Stimulated activated CD8-positive, alpha-beta memory T cell treated with anti-CD3 and anti-CD28 coated beads, Interleukin-15, amount 100 ng/mL, for 48 hours (primary cell): ENCODE measurements at regions not wholly inside any gene's neighbourhood (a gene's known extent, or its start where the extent isn't known, plus 50 kb on each side); places are given as distances from the start of the nearest gene placed in this dataset.
A peak's percentile ranks its signal among the peaks of the same experiment; 100 is the strongest.
"Not testable (repeated sequence)": the region's sequence is repeated elsewhere in the genome, so short reads cannot be mapped to it uniquely, and the experiment has no call there.

Source experiments
- DNase-seq, 2 donors: peaks; one replicate each; pipeline ENCODE4 v3.0.0-alpha.2; 2020; ENCODE audit warnings: low read depth in 2 of 2

- not testable (repeated sequence) for DNase-seq
Observed at GRCh38 chr7:66456431-66456830, 172.2 kb upstream of the KCTD7 start.

GRCh38 chr7:66458991-66459390 lies 169.7 kb upstream of the KCTD7 start:
- not testable (repeated sequence) for DNase-seq

- not testable (repeated sequence) for DNase-seq
Observed at GRCh38 chr7:66459783-66460413, 168.8 kb upstream of the KCTD7 start.

- DNase-seq: no peak
Observed at GRCh38 chr7:66460921-66461361, 167.7 kb upstream of the KCTD7 start.

GRCh38 chr7:66461397-66461796 lies 167.3 kb upstream of the KCTD7 start:
- not testable (repeated sequence) for DNase-seq

GRCh38 chr7:66462831-66463230 lies 165.8 kb upstream of the KCTD7 start:
- not testable (repeated sequence) for DNase-seq

- DNase-seq: no peak
Observed at GRCh38 chr7:66464059-66464458, 164.6 kb upstream of the KCTD7 start.

- DNase-seq: no peak
Observed at GRCh38 chr7:66466081-66466600, 162.5 kb upstream of the KCTD7 start.

GRCh38 chr7:66467887-66468286 lies 160.8 kb upstream of the KCTD7 start:
- DNase-seq: no peak

- not testable (repeated sequence) for DNase-seq
Observed at GRCh38 chr7:66473064-66473463, 155.6 kb upstream of the KCTD7 start.

GRCh38 chr7:66474441-66474840 lies 154.2 kb upstream of the KCTD7 start:
- no peak for DNase-seq

- DNase-seq: not testable (repeated sequence)
Observed at GRCh38 chr7:66476056-66476455, 152.6 kb upstream of the KCTD7 start.

- DNase-seq: not testable (repeated sequence)
Observed at GRCh38 chr7:66477822-66478397, 150.8 kb upstream of the KCTD7 start.

GRCh38 chr7:66481229-66481628 lies 147.5 kb upstream of the KCTD7 start:
- DNase-seq: not testable (repeated sequence)

GRCh38 chr7:66489065-66489464 lies 139.6 kb upstream of the KCTD7 start:
- not testable (repeated sequence) for DNase-seq

- not testable (repeated sequence) for DNase-seq
Observed at GRCh38 chr7:66489741-66490140, 138.9 kb upstream of the KCTD7 start.

GRCh38 chr7:66490979-66491378 lies 137.7 kb upstream of the KCTD7 start:
- not testable (repeated sequence) for DNase-seq

GRCh38 chr7:66492405-66492804 lies 136.3 kb upstream of the KCTD7 start:
- not testable (repeated sequence) for DNase-seq

- peak; percentile 94 for DNase-seq
Observed at GRCh38 chr7:66493235-66494205, 135.2 kb upstream of the KCTD7 start.

GRCh38 chr7:66497346-66497745 lies 131.3 kb upstream of the KCTD7 start:
- DNase-seq: no peak

- no peak for DNase-seq
Observed at GRCh38 chr7:66500087-66500486, 128.6 kb upstream of the KCTD7 start.
